AG04450 (cell line): ENCODE measurements at regions not wholly inside any gene's neighbourhood (a gene's known extent, or its start where the extent isn't known, plus 50 kb on each side); places are given as distances from the start of the nearest gene placed in this dataset.

Source experiments
- CTCF ChIA-PET: fragments of 300-600, 350-600 bp; formaldehyde crosslinking; extraction: SDS; loops from one replicate; lab custom pipeline; 2022; ENCODE audit warnings: antibody characterized with exemption, inconsistent platforms; lab: Charles Lee
- POLR2A ChIA-PET: fragments of 350-600 bp; formaldehyde crosslinking; extraction: SDS; loops from one replicate; lab custom pipeline; 2021; ENCODE audit warnings: antibody characterized with exemption, inconsistent platforms; lab: Yijun Ruan, JAX
- DNase-seq: peaks from one replicate; pipeline ENCODE4 v3.0.0-alpha.2; 2011; ENCODE audit warnings: low read depth, low spot score
- H3K27ac ChIP-seq: one replicate; pipeline ENCODE4 v1.5.1; 2012; ENCODE audit warnings: low read depth, low read length, control low read depth
- H3K27me3 ChIP-seq: one replicate; pipeline ENCODE4 v1.6.0; 2012; ENCODE audit warnings: low read length; ENCODE audit not compliant: control insufficient read depth, insufficient read depth
- H3K4me3 ChIP-seq: 2 replicates; pipeline ENCODE4 v1.5.1; 2011; ENCODE audit warnings: mild to moderate bottlenecking, low read depth, low read length, control low read depth
- H3K9me3 ChIP-seq: 2 replicates; pipeline ENCODE4 v1.5.1; 2012; ENCODE audit warnings: low read length; ENCODE audit not compliant: control insufficient read depth, insufficient read depth
- TF ChIP-seq, protein P1 (sequence below): IDR thresholded peaks from 2 replicates; pipeline ENCODE4 v1.5.1; 2011; ENCODE audit warnings: low read depth, low read length, control low read depth, inconsistent platforms

GRCh38 chr4:4937926-4938325, 78.5 kb downstream of the MSX1 start:
- H3K4me3 ChIP-seq: no peak overlapping the region
- no peak overlapping the region for H3K27ac ChIP-seq
- DNase-seq: no peak
- no peaks in the 10 kb centered on the region for H3K27me3 ChIP-seq
- TF ChIP-seq, protein P1, sequence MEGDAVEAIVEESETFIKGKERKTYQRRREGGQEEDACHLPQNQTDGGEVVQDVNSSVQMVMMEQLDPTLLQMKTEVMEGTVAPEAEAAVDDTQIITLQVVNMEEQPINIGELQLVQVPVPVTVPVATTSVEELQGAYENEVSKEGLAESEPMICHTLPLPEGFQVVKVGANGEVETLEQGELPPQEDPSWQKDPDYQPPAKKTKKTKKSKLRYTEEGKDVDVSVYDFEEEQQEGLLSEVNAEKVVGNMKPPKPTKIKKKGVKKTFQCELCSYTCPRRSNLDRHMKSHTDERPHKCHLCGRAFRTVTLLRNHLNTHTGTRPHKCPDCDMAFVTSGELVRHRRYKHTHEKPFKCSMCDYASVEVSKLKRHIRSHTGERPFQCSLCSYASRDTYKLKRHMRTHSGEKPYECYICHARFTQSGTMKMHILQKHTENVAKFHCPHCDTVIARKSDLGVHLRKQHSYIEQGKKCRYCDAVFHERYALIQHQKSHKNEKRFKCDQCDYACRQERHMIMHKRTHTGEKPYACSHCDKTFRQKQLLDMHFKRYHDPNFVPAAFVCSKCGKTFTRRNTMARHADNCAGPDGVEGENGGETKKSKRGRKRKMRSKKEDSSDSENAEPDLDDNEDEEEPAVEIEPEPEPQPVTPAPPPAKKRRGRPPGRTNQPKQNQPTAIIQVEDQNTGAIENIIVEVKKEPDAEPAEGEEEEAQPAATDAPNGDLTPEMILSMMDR: no peak
- POLR2A ChIA-PET: no interaction called here
- CTCF ChIA-PET: no interaction called here
- H3K9me3 ChIP-seq: no peaks in the 10 kb centered on the region

DNA sequence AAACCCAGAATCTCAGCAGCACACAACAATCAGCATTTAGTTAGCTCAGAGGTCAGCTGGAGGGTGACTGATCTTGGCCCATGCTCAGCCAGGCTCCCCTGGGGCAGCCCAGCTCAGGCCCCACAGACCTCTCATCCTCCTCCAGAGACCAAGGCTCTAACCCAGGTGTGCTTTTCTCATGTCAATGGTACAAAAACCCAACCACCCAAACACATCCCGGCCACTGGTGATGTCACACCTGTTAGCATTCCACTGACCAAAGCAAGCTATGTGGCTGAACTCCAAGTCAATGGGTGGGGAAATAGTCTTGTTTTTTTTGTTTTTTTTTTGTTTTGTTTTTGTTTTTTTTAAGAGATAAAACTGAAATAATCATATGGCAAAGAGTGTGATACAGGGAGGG, 77.5 kb downstream of the CYTL1 start:
- ChIA-PET POLR2A (no interaction called here), CTCF (no interaction called here)
- TF ChIP-seq, protein P1: no peak
- DNase-seq: no peak
- Histone ChIP-seq H3K27ac (no peak overlapping the region), H3K27me3 (no peaks in the 10 kb centered on the region), H3K4me3 (no peak overlapping the region), H3K9me3 (no peaks in the 10 kb centered on the region)

- TF ChIP-seq, protein P1: no peak
- Histone ChIP-seq H3K9me3 (no peaks in the 10 kb centered on the region), H3K4me3 (no peak overlapping the region), H3K27me3 (no peaks in the 10 kb centered on the region), H3K27ac (no peak overlapping the region)
- POLR2A ChIA-PET: no interaction called here
- CTCF ChIA-PET: interaction anchor here (1.2 kb wide), 1 partner anchor 461 kb away, joined by 3 read pairs; no protein-coding TSS in a partner anchor
- DNase-seq: no peak
Observed at GRCh38 chr4:4942658-4943057, 76.6 kb downstream of the CYTL1 start.

DNA sequence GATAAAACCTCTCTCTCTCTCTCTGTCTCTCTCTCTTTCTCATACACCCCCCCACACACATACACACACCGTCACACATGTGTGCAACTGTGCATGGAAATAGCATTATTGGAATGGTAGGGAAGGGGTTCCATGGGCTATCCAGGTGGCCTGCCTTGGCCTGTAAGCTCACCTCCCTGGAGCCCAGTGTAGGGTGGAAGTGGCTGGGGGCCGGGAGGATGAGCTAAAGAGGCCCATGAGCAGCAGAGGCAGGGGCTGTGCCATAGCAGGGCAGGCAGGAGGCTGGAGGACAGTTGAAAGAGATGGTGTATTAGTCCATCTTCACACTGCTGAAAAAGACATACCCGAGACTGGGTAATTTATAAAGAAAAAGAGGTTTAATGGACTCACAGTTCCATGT, 74.2 kb downstream of the CYTL1 start:
- Histone ChIP-seq H3K4me3 (no peak overlapping the region), H3K27ac (no peak overlapping the region), H3K27me3 (peaks cover 3% of the 10 kb centered on the region), H3K9me3 (no peaks in the 10 kb centered on the region)
- ChIA-PET POLR2A (no interaction called here), CTCF (no interaction called here)
- TF ChIP-seq, protein P1: no peak
- DNase-seq: no peak

DNA sequence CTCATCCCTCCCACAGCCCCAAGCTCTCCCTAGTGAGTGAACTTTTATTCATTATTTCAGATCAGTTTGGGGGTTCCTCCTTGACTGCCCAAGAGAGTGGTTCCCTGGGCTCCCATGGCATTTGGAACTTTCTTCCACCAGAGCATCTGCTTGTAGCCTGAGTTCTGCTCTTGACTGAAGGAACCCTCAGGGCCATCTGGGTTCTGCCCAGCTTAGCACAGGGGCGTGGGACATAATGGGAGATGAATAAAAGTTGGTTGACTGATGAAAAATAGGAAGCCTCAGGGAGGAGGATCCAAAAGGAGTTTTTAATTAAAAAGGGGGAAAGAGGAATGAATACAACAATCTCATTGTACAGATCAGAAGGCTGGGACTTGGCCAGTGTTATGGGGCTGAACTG, 73.4 kb downstream of the CYTL1 start:
- POLR2A ChIA-PET: no interaction called here
- CTCF ChIA-PET: no interaction called here
- Histone ChIP-seq H3K27ac (no peak overlapping the region), H3K9me3 (no peaks in the 10 kb centered on the region), H3K4me3 (no peak overlapping the region), H3K27me3 (peaks cover 3% of the 10 kb centered on the region)
- DNase-seq: no peak
- TF ChIP-seq, protein P1: no peak
